MG63 (cell line): ENCODE measurements at regions not wholly inside any gene's neighbourhood (a gene's known extent, or its start where the extent isn't known, plus 50 kb on each side); places are given as distances from the start of the nearest gene placed in this dataset.
A peak's percentile ranks its signal among the peaks of the same experiment; 100 is the strongest.

Experiments used
- DNase-seq: peaks from one replicate; pipeline ENCODE4 v3.0.0-alpha.2; 2020
- H3K27me3 ChIP-seq: fragments of 250-450 bp; sonication (Bioruptor Pico); 2 replicates; pipeline ENCODE4 v1.5.1; 2020; ENCODE audit warnings: mild to moderate bottlenecking, moderate library complexity
- H3K36me3 ChIP-seq: fragments of 250-450 bp; sonication (Bioruptor Pico); 2 replicates; pipeline ENCODE4 v1.5.1; 2020; ENCODE audit warnings: mild to moderate bottlenecking, moderate library complexity
- H3K4me3 ChIP-seq: fragments of 250-450 bp; sonication (Bioruptor Pico); 2 replicates; pipeline ENCODE4 v1.5.1; 2020; ENCODE audit warnings: mild to moderate bottlenecking, moderate library complexity
- H3K9me3 ChIP-seq: fragments of 250-450 bp; sonication (Bioruptor Pico); 2 replicates; pipeline ENCODE4 v1.5.1; 2020; ENCODE audit warnings: mild to moderate bottlenecking, moderate library complexity

DNA sequence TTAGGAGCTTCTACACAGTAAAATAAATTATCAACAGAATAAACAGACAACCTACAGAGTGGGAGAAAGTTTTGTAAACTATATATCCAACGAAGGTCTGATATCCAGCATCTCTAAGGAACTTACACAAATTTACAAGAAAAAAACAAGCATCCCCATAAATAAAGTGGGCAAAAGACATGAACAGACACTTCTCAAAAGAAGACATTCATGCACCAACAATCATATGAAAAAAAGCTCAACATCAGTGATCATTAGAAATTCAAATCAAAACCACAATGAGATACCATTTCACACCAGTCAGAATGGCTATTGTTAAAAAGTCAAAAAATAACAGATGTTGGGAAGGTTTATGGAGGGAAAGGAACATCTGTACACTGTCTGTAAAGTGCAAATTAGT is 526.4 kb upstream of the CAMK1G start:
- no peaks in the 10 kb centered on the region for H3K36me3 ChIP-seq
- DNase-seq = no peak
- H3K27me3 ChIP-seq = no peaks in the 10 kb centered on the region
- H3K4me3 ChIP-seq = no peak overlapping the region
- H3K9me3 ChIP-seq = peaks cover 3% of the 10 kb centered on the region

DNA sequence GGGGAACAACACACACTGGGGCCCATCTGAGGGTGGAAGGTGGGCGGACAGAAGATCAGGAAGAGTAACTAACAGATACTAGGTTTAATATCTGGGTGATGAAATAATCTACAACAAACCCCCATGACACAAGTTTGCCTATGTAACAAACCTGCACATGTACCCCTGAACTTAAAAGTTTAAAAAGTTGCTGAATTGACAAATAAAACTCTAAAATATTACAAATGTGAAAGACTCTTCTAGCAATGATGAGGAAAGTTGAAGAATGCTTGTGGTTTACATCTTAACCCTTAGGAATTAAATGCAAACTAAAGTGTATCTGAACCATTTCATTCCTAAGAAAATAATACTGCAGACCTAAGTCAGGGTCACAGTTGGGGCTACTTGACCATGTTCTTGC is 525.6 kb upstream of the CAMK1G start:
- no peak for DNase-seq
- Histone ChIP-seq H3K36me3 (no peaks in the 10 kb centered on the region), H3K4me3 (no peak overlapping the region), H3K27me3 (no peaks in the 10 kb centered on the region), H3K9me3 (peaks cover 3% of the 10 kb centered on the region)

DNA sequence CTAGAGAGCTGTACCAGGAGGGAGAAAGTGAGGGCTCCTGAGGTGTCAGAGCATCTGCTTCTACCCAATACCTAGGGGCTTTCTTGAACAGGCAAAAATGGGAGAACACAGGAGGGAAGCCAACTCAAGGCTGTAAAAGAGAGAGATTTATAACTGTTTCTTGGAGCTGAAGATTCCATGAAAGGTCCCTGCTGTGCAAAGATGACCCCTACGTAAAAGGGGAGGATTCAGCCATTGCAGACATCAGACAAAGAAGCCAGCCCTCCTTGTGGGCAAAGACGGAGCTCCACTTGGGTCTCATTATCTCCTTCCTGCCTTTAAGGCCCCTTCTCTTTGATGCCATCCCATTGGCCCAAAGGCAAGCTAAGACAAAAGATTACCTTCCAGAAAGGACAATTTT is 524.1 kb upstream of the CAMK1G start:
- peaks cover 3% of the 10 kb centered on the region for H3K9me3 ChIP-seq
- H3K27me3 ChIP-seq = no peaks in the 10 kb centered on the region
- H3K4me3 ChIP-seq = no peak overlapping the region
- no peak for DNase-seq
- no peaks in the 10 kb centered on the region for H3K36me3 ChIP-seq

DNA sequence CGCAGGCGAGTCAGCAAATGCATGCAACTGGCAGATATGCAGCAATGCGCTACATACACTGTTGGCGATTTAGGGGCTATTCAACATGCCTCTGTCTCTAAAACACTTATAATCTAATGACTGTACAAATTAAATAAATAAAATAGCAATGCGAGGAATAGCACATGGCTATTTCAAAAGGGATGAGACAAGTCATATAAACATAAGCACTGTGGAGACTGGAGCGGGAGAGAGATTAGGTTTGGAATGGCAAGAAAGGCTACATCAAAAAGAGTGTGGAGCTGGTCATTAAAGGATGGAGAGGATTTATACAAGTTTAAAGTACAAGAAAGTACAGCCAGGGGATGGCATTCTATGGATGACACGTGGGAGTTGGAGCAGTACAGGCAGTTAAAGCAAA is 523.5 kb upstream of the CAMK1G start:
- no peaks in the 10 kb centered on the region for H3K36me3 ChIP-seq
- DNase-seq = no peak

DNA sequence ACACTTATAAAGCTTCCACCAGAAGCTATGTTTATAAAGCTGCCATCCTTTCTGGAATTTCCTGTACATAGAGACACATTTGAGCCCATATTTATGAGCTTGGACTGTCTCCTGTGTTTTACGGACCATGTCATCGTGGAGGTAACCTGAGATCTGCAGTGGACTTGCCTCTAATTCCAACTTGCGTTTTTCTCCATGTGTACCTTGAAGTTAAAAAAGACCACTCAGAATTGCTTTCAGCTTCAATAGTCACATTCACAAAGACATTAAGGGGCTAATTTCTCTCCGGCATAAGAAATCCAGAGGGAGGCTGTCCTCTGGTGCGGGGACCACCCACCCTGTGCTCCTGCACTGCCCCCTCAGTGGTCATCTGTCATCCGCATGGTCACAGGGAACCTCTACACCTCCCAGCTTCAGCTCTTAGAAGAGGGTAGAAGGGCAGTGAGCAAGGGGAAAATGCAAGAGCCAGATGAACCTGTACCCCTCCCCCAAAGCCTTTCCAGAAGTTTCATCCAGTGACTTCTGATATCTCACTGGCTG is 521.4 kb upstream of the CAMK1G start:
- DNase-seq = no peak
- Histone ChIP-seq H3K27me3 (no peaks in the 10 kb centered on the region), H3K4me3 (no peak overlapping the region), H3K9me3 (peaks cover 3% of the 10 kb centered on the region; the same call in 1 of the 2 replicates), H3K36me3 (no peaks in the 10 kb centered on the region)

More for the DNA sequence above, 523.5 kb upstream of the CAMK1G start:
- Histone ChIP-seq H3K9me3 (peaks cover 3% of the 10 kb centered on the region; the same call in 1 of the 2 replicates), H3K4me3 (no peak overlapping the region), H3K27me3 (no peaks in the 10 kb centered on the region)

DNA sequence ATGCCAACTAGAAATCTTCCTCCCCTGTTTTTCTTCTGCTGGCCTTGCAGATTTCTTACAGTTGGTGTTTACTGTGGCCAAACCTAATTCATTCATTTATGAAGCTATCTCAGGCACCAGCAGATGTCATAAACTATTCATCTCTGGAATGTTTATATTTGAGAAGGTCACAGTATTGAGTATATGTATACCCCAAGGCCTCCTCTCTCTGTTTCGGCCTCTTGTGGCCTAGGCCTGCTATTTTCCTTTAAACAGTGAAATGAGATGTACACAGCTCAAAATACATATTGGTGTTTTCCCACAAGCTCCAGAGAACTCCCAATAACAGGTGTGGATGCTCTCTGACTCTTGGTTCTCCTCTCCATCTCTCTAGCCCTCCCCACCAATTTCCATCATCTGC is 520.7 kb upstream of the CAMK1G start:
- H3K9me3 ChIP-seq = no peaks in the 10 kb centered on the region
- H3K4me3 ChIP-seq = no peak overlapping the region
- H3K27me3 ChIP-seq = no peaks in the 10 kb centered on the region
- H3K36me3 ChIP-seq = no peaks in the 10 kb centered on the region
- DNase-seq = no peak

DNA sequence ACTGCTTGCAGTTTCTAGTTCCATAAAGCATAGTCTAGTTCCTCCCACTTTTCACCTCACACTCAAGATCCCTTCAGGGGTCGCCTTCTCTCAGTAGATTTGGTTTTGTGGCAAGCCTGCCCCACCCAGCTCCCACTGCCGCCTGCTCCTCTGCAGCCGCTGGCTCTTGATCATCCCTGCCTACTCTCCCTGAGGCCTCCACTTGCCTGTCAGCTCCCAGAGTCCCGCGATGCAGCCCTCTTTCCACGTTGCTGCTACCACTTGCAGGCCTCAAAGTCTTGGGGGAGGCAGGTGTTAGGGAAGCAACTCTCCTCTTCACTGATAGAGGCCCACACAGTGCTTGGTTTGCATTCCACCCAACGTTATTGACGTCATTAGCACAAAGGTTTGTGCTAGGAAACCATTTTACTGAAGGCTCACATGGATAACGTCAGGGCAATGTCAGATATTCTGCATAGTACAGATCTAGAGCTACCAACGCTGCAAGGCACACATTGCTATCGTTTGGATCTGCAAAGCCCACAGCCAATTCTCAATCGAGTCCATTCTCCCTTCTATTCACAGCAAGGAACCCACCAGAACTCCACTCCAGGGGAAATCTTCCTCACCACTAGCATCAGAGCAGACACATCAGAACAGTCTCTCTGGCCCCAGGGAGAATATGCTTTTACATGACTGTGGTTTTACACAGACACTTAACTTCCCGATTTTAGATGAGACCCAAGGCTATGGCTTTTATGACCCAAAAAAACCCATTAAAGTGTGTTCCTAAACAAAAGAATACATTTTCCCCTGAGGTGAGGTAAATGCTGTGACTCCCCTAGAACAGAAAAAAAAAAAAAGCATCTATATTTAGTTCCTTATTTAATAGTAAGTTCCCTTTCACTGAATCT is 519.5 kb upstream of the CAMK1G start:
- Histone ChIP-seq H3K4me3 (no peak overlapping the region), H3K36me3 (no peaks in the 10 kb centered on the region), H3K27me3 (no peaks in the 10 kb centered on the region), H3K9me3 (no peaks in the 10 kb centered on the region)
- DNase-seq = no peak

DNA sequence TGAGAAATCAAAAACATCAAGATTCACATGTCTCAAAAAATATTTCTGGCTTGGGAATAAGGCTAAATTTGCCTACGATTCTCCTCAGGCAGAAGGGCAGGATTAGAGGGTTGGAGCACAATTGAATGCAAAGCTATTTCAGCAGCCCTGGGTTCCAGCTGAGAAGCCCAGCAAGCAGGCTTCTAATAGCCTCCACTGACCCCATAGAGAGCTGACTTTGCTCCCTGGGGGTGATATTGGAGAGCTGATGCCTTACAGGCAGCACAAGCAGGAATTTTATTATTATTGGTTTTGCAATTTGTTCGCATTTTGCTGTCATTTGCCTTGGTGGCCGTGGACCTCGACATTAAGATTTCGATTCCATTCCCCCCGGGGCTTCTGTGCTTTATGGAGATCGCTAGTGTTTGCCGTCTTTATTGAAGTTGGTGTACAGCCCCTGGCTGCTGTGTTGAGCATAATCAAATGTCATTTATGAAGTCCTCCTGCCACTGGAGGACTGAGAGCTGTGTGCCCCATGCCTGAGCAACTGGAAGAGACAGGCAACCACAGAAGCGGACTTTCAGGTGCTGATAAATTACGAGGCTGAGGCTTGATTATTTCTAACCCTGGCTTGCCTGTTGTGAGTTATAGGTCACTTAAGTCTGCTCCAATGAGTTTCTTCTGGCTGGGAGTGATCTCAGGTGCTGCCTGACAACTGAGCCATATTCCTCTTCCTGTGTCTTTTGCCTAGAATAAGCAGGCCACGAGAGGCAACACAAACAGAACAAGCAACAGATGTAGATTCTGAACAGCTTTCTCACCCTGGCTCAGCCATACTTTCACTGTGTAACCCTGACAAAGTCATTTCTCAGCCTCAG is 518.4 kb upstream of the CAMK1G start:
- Histone ChIP-seq H3K27me3 (no peaks in the 10 kb centered on the region), H3K9me3 (no peaks in the 10 kb centered on the region), H3K36me3 (no peaks in the 10 kb centered on the region), H3K4me3 (no peak overlapping the region)
- no peak for DNase-seq

DNA sequence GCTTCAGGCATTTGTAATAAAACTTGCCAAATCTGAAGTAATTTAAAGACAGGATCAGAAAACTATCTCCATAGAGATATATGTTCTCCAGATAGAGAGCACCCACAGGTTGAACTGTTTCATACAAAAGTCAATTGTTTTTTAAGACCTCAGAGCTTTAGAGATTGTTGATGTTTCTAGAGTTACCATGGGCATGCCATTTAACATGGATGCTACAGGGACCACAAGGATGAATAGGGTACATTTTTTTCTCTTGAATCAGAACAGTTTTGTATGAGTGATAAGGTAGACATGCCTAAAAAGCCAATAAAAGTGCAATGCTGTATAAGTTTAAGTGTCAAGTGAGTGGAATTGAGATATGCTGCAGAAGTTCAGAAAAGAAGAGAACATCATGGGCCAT is 511.0 kb upstream of the CAMK1G start:
- Histone ChIP-seq H3K27me3 (no peaks in the 10 kb centered on the region), H3K9me3 (no peaks in the 10 kb centered on the region), H3K4me3 (no peak overlapping the region), H3K36me3 (no peaks in the 10 kb centered on the region)
- no peak for DNase-seq

DNA sequence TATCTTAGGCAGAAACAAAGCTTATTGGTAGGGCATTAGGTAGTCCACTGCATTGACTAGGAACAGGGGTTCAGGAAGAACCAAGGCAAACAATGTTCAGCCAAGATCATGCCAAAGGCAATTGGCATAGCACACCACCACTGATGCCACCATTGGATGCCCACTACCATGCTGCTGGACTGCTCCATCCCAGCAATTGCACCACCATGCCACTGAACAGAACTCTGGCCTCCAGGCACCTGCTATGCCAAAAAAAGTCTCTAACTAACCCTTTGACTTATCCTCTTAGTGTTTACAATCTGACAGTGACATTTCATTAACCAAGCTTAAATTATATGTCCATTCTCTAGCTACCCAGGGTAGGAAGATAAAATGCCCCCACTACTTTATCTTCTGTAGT is 509.6 kb upstream of the CAMK1G start:
- Histone ChIP-seq H3K36me3 (no peaks in the 10 kb centered on the region), H3K9me3 (no peaks in the 10 kb centered on the region), H3K4me3 (no peak overlapping the region), H3K27me3 (no peaks in the 10 kb centered on the region)
- DNase-seq = no peak

DNA sequence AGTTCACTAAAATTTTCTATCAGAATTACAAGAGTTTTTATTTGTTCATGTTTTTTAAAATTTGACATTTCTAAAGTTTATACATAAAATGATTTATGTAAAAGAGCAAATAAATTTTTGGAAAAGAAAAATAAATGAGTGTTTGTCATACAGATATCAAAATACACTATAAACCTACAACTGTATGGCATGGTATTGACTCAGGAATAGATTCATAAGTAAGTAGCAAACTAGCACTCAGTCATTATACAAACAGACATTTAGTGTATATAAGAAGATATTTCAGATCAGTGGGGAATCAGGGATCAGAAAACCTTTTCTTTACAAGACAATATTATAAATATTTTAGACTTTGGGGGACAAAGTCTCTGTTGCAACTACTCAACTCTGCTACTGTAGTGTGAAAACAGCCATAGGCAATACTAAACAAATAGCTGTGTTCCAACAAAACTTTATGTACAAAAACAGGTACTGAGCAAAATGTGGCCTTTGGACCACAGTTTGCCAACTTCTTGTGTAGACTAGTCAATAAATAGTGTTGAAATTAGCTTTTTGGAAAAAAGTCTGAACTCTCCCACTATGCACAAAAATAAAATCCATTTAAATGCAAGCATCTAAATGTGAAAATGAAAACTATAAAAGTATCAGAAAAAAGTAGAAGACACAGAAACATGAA is 508.8 kb upstream of the CAMK1G start:
- Histone ChIP-seq H3K27me3 (no peaks in the 10 kb centered on the region), H3K4me3 (no peak overlapping the region), H3K9me3 (no peaks in the 10 kb centered on the region), H3K36me3 (no peaks in the 10 kb centered on the region)
- DNase-seq = no peak

DNA sequence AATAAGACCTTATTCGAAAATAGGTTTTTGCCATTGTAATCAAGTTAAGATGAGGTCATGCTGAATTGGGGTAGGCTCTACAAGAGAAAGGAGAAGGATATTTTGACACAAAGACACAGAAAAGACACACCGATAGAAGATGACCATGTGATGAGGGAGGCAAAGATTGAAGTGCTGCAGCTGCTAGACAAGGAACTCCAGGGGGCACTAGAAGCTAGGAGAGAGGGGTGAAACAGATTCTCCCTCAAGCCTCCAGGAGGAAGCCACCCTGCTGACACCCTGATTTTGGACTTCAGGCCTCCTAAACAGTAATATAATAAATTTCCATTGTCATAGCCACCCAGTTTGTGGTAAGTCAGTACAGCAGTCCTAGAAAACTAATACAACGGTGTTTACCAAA is 506.8 kb upstream of the CAMK1G start:
- no peak overlapping the region for H3K4me3 ChIP-seq

DNA sequence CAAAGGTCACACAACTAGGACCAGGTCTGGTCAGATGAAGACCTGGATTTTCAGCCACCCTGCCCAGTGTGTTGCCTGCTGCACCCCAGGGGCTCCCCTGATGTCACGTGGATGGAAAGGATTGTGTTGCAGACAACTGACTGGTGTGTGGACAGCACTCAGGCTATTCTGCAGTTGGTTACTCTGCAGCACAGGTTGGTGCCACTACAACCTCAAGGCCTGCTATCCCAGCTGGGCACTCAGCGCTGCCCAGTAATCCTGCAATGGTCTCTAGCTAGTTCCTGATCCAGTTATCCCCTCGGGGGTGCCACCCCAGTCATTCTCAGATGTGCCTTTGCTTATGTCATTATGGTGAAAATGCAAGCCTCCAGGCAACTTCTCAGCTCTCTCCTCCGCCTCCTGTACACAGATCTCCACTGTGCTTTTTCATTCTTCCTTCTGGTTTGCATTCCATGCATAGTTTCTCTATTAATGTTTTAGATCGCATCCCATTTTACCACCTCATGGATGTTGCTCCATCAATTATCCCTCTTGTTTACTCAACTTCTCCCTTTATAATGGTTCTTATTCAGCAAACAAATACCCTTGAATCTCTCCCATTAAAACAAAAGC is 503.2 kb upstream of the CAMK1G start:
- H3K27me3 ChIP-seq = no peaks in the 10 kb centered on the region
- no peak overlapping the region for H3K4me3 ChIP-seq
- peak; percentile 12 for DNase-seq
- no peaks in the 10 kb centered on the region for H3K36me3 ChIP-seq
- H3K9me3 ChIP-seq = no peaks in the 10 kb centered on the region

More for the DNA sequence above, 506.8 kb upstream of the CAMK1G start:
- DNase-seq = no peak
- Histone ChIP-seq H3K9me3 (no peaks in the 10 kb centered on the region), H3K27me3 (no peaks in the 10 kb centered on the region), H3K36me3 (no peaks in the 10 kb centered on the region)

DNA sequence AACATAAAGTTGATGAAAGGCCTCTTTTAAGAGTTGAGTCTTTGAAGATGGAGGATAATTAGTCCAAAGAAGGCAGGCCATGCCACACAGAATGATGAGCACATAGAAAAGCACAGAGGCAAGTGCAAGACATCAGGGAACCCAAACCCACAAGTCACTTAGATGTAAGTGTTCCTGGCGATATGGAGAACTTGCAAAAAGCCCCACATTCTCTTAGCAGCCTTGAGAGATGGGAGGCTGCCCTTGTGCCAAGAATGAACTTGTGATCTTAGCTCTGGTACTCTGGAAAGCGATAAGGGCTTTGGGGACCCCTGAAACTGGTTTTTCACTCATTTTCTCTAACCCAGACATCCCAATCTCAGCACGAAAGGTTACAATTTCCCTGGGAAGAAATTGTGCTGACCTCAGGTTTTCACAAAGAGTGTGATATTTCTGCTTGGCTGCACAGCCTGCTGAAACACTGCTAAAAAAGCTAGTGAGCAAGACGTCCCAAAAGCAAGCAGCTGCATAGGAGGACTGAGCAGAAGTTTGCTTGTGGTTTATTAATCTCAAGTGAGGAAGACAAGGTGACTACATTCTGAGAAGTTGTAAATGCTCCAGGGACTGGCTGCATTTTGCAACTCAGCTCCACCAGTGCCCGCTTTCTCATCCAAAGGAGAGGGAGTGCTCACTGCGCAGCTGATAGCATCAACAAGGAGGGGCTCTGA is 496.9 kb upstream of the CAMK1G start:
- Histone ChIP-seq H3K9me3 (no peaks in the 10 kb centered on the region), H3K27me3 (no peaks in the 10 kb centered on the region), H3K36me3 (no peaks in the 10 kb centered on the region), H3K4me3 (no peak overlapping the region)
- no peak for DNase-seq

DNA sequence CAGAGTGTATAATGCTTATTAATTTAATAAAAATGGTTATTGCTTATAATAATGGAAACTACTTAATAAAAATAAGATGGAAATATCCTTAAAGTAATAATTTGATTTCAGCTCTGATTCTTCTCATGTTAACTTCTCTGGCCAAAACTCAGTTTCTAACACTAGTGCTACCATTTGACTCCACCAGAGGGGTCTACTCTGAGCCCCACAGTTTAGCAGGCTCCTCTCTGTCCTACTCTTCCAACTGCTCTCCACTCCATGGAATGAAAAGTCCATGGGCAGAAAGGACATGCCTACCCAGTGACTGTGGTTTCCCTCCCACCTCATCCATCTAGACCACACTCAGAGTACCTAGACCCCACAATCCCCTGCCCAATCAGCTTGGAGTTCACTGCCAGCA is 489.1 kb upstream of the CAMK1G start:
- H3K4me3 ChIP-seq = no peak overlapping the region
- H3K27me3 ChIP-seq = no peaks in the 10 kb centered on the region
- no peaks in the 10 kb centered on the region for H3K9me3 ChIP-seq
- H3K36me3 ChIP-seq = no peaks in the 10 kb centered on the region
- no peak for DNase-seq
